WERI-Rb-1 (cell line): ENCODE measurements at regions not wholly inside any gene's neighbourhood (a gene's known extent, or its start where the extent isn't known, plus 50 kb on each side); places are given as distances from the start of the nearest gene placed in this dataset.

Experiments
- DNase-seq: peaks from one replicate; pipeline ENCODE4 v3.0.0-alpha.2; 2020
- H3K27ac ChIP-seq: fragments of 250-450 bp; sonication (Bioruptor Pico); 2 replicates; pipeline ENCODE4 v1.5.1; 2020; ENCODE audit warnings: mild to moderate bottlenecking, moderate library complexity
- H3K27me3 ChIP-seq: fragments of 250-450 bp; sonication (Bioruptor Pico); 2 replicates; pipeline ENCODE4 v1.5.1; 2021; ENCODE audit warnings: mild to moderate bottlenecking, low read depth, moderate library complexity; ENCODE audit not compliant: insufficient read depth, severe bottlenecking
- H3K36me3 ChIP-seq: fragments of 250-450 bp; sonication (Bioruptor Pico); 2 replicates; pipeline ENCODE4 v1.5.1; 2020; ENCODE audit warnings: mild to moderate bottlenecking, moderate library complexity
- H3K4me3 ChIP-seq: 2 replicates; pipeline ENCODE4 v1.5.1; 2011; ENCODE audit warnings: low read depth, mild to moderate bottlenecking, control low read depth, low read length
- H3K9me3 ChIP-seq: fragments of 250-450 bp; sonication (Bioruptor Pico); 2 replicates; pipeline ENCODE4 v1.5.1; 2021; ENCODE audit warnings: mild to moderate bottlenecking, moderate library complexity; ENCODE audit not compliant: severe bottlenecking
- TF ChIP-seq, protein P1 (sequence below): IDR thresholded peaks from 2 replicates; pipeline ENCODE4 v1.5.1; 2011; ENCODE audit warnings: low read depth, mild to moderate bottlenecking, control low read depth, inconsistent platforms, low read length

DNA sequence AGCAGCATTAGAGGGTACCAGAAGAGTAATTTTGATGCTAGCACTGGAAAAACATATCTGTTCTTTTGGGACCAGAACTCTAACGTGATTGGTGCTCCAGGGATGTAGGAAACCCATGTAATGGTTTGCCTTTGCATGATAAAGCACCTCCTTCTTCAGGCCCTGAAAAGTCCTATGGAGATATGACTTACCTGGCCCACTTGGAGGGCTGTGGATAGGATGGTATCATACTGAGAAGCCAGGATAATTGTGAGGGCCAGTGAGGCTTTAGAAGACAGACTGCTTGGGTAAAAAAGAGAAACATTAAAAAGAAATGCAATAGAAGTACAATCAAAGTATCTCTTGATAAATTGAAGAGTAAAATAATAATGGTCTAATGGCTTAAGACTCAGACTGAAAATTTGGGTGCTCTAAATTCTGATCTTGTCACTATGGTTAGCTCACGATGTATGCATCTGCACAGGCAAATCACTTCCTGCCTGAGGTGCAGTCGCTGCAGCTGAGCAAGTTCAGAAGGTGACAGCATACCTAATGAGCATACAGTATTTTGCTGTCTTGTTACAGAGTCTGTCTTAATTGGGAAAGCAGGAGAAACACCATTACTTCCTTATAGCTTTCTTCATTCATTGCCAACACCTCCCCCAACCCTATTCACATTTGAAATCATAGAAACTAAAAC, 371.5 kb downstream of the NUP35 start:
- H3K27ac ChIP-seq = no peak overlapping the region
- no peak for DNase-seq
- TF ChIP-seq, protein P1, sequence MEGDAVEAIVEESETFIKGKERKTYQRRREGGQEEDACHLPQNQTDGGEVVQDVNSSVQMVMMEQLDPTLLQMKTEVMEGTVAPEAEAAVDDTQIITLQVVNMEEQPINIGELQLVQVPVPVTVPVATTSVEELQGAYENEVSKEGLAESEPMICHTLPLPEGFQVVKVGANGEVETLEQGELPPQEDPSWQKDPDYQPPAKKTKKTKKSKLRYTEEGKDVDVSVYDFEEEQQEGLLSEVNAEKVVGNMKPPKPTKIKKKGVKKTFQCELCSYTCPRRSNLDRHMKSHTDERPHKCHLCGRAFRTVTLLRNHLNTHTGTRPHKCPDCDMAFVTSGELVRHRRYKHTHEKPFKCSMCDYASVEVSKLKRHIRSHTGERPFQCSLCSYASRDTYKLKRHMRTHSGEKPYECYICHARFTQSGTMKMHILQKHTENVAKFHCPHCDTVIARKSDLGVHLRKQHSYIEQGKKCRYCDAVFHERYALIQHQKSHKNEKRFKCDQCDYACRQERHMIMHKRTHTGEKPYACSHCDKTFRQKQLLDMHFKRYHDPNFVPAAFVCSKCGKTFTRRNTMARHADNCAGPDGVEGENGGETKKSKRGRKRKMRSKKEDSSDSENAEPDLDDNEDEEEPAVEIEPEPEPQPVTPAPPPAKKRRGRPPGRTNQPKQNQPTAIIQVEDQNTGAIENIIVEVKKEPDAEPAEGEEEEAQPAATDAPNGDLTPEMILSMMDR = no peak
- H3K4me3 ChIP-seq = no peak overlapping the region
- H3K36me3 ChIP-seq = no peaks in the 10 kb centered on the region
- H3K9me3 ChIP-seq = no peaks in the 10 kb centered on the region
- no peaks in the 10 kb centered on the region for H3K27me3 ChIP-seq

DNA sequence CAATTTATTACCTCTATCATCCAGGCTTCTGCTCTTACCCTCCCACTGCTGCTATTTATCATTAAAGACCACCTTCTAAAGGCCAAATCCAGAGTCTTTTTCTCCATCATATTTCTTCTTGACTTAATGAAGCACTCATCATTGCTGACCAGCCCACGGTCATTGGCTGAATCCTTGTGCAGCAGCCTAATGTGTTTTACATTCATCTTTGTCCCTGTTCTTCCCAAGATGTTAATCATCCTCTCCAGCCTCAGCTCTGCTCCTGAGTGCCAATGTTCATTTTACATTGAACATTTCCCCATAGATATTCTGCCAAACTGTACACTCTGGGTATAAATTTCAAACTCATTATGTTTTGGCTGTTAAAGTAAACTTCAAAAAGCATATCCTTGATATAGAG, 373.6 kb downstream of the NUP35 start:
- TF ChIP-seq, protein P1 = no peak
- Histone ChIP-seq H3K36me3 (no peaks in the 10 kb centered on the region), H3K27ac (no peak overlapping the region), H3K9me3 (no peaks in the 10 kb centered on the region), H3K27me3 (no peaks in the 10 kb centered on the region), H3K4me3 (no peak overlapping the region)
- no peak for DNase-seq

DNA sequence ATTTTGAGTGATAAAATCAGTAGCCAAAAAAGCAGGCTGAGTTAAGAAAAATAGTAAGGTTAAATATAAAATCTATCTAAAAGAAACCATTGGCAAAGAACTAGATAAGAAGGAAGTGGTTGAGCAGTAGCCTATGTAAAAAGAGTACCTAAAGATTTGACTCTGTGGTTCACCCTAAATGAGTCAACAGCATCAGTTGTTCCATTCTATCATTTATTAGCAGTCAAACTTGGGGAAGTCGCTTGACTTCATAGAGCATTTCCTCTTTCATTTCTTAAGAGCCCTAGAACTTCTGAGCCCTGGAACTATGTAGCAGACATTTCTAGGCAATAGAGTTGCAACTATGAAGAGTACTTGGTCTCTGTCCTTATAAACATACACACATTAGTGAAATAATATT, 381.7 kb downstream of the NUP35 start:
- H3K36me3 ChIP-seq = no peaks in the 10 kb centered on the region
- no peak for DNase-seq
- TF ChIP-seq, protein P1 = no peak
- H3K27ac ChIP-seq = no peak overlapping the region
- H3K27me3 ChIP-seq = no peaks in the 10 kb centered on the region
- peaks cover 6% of the 10 kb centered on the region for H3K9me3 ChIP-seq
- no peak overlapping the region for H3K4me3 ChIP-seq

DNA sequence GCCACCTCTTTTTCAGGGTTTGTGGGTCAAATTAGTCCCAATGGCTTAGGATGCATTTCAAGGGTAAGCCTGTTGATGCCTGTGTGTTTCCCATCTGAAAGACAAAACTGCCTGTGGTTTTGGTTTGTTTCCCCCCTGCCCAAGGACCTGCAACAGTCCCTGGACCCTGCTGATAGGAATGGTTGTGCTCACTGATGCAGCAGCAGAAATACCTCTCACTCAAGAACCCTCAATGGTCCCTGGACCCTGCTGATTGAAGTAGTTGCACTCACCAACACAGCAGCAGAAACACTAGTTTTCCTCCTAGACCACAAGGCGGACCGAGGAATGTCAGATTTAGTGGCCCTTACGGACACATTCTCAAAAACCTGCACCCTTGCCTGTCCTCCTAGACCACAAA, 386.9 kb downstream of the NUP35 start:
- H3K27ac ChIP-seq = no peak overlapping the region
- H3K36me3 ChIP-seq = no peaks in the 10 kb centered on the region
- TF ChIP-seq, protein P1 = no peak
- H3K9me3 ChIP-seq = peaks cover 6% of the 10 kb centered on the region
- H3K27me3 ChIP-seq = no peaks in the 10 kb centered on the region
- DNase-seq = no peak
- H3K4me3 ChIP-seq = no peak overlapping the region

DNA sequence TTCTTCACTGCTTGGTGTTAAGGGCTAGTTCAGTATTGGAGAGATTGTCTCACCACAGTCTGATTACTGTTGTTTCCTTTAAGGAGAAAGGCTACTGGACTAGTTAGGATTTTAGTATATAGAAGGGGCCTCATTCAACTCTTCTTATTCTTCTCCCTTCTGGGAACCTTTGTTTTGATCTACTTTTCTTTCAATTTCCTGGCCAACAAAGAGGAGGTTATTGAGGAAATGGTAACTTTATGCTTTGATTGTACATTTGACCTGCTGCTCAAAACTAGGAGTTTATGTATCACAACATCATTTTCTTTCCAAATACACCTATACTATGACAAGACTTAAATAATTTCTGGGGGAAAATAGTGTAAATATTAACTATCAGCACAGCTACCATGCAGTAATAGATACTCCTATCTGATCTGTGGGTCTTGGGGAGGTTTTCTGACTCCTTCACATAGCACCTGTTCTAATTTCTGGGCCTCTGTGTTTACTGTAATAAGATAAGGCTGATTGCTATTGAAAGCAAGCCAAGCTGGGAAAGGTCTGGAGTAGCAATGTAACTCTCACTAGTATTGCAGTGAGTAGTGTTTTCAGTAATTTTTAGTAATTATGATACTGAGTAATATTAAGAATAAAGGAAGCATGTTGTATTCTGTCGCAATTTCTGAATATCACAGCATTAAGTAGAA, 395.3 kb downstream of the NUP35 start:
- no peaks in the 10 kb centered on the region for H3K27me3 ChIP-seq
- no peak for DNase-seq
- TF ChIP-seq, protein P1 = no peak
- H3K9me3 ChIP-seq = no peaks in the 10 kb centered on the region
- no peak overlapping the region for H3K4me3 ChIP-seq
- no peak overlapping the region for H3K27ac ChIP-seq
- no peaks in the 10 kb centered on the region for H3K36me3 ChIP-seq
